A549 (cell line): ENCODE measurements at regions not wholly inside any gene's neighbourhood (a gene's known extent, or its start where the extent isn't known, plus 50 kb on each side); places are given as distances from the start of the nearest gene placed in this dataset.

Experiments
- ATAC-seq, 2 experiments: fragments of 200-7000 bp in 1 of 2; fragments of >200 bp in 1 of 2; cut with Nextera tagmentation in 1 of 2; cut with Tn5 transposase in 1 of 2; 3 replicates each; pipeline versions ENCODE4 v1.8.0 to v1.9.1; 2018 to 2020; ENCODE audit warnings: mild to moderate bottlenecking in 1 of 2, moderate library complexity in 1 of 2
- CTCF ChIA-PET: fragments of 300-600 bp; sonication (Branson Sonifier 250); formaldehyde crosslinking; extraction: SDS; loops from one replicate; lab custom pipeline; 2021; ENCODE audit warnings: antibody characterized with exemption, inconsistent platforms; lab: Yijun Ruan, JAX
- POLR2A ChIA-PET: fragments of 350-600 bp; formaldehyde crosslinking; extraction: SDS; loops from one replicate; lab custom pipeline; 2021; ENCODE audit warnings: antibody characterized with exemption, inconsistent platforms; lab: Yijun Ruan, JAX
- DNase-seq, 2 experiments: peaks; one replicate each; pipeline versions ENCODE4 v3.0.0 to v3.0.0-alpha.2; 2011 to 2016; ENCODE audit warnings: low read depth in 1 of 2, low spot score in 1 of 2
- FAIRE-seq: peaks from 2 replicates; lab custom pipeline; 2011; peaks lifted over from hg19 to GRCh38; lab: Jason Lieb, UNC
- H3K27ac ChIP-seq, 2 experiments: fragments of >200 bp; sonication (Bioruptor Twin); formaldehyde crosslinking; 3 replicates each; pipeline ENCODE4 v1.5.1; 2016 to 2017
- H3K4me1 ChIP-seq: fragments of >200 bp; sonication (Bioruptor Twin); formaldehyde crosslinking; 3 replicates; pipeline ENCODE4 v1.6.1; 2016
- H3K4me2 ChIP-seq: fragments of >200 bp; sonication (Bioruptor Twin); formaldehyde crosslinking; 3 replicates; pipeline ENCODE4 v1.6.1; 2016
- H3K4me3 ChIP-seq: fragments of >200 bp; sonication (Bioruptor Twin); formaldehyde crosslinking; 3 replicates; pipeline ENCODE4 v1.5.1; 2016
- H3K9me3 ChIP-seq: fragments of >200 bp; sonication (Bioruptor Twin); formaldehyde crosslinking; 3 replicates; pipeline ENCODE4 v1.6.1; 2016
- CBX2 ChIP-seq: fragments of 200-600 bp; sonication (generic); IDR thresholded peaks from 2 replicates; pipeline ENCODE4 v1.6.1; 2016; ENCODE audit warnings: low read depth, mild to moderate bottlenecking, borderline replicate concordance
- CEBPB ChIP-seq, 2 experiments: fragments of >200 bp in 1 of 2; sonication (Bioruptor Twin) in 1 of 2; formaldehyde crosslinking in 1 of 2; IDR thresholded peaks; 2 replicates each; pipeline ENCODE4 v1.6.1; 2012 to 2016
- CTCF ChIP-seq: fragments of >200 bp; sonication (Bioruptor Twin); formaldehyde crosslinking; IDR thresholded peaks from 3 replicates; pipeline ENCODE4 v1.5.1; 2016
- EHF ChIP-seq: fragments of 250-450 bp; sonication (Bioruptor Pico); IDR thresholded peaks from 2 replicates; pipeline ENCODE4 v1.5.0; 2020; ENCODE audit warnings: mild to moderate bottlenecking
- ELK1 ChIP-seq: fragments of 150-350 bp; IDR thresholded peaks from 2 replicates; pipeline ENCODE4 v1.6.1; 2014; ENCODE audit warnings: low read depth, mild to moderate bottlenecking, low read length
- FOSB ChIP-seq: fragments of 250-450 bp; sonication (Bioruptor Pico); IDR thresholded peaks from 2 replicates; pipeline ENCODE4 v1.5.0; 2020; ENCODE audit warnings: mild to moderate bottlenecking, moderate library complexity
- GATA3 ChIP-seq: IDR thresholded peaks from 2 replicates; pipeline ENCODE4 v1.6.1; 2012; ENCODE audit warnings: borderline replicate concordance
- HES2 ChIP-seq: fragments of >200 bp; sonication (Bioruptor Twin); formaldehyde crosslinking; IDR thresholded peaks from 2 replicates; pipeline ENCODE4 v1.6.1; 2016
- HEYL ChIP-seq: fragments of 250-450 bp; sonication (Bioruptor Pico); IDR thresholded peaks from 2 replicates; pipeline ENCODE4 v1.8.0; 2021; ENCODE audit warnings: mild to moderate bottlenecking, moderate library complexity
- HOXB5 ChIP-seq: fragments of 250-450 bp; sonication (Bioruptor Pico); IDR thresholded peaks from 2 replicates; pipeline ENCODE4 v1.5.0; 2020; ENCODE audit warnings: mild to moderate bottlenecking, moderate library complexity
- JUN ChIP-seq, 2 experiments: fragments of >200 bp; sonication (Bioruptor Twin); formaldehyde crosslinking; IDR thresholded peaks; 2 replicates in 1 of 2; 3 replicates in 1 of 2; pipeline ENCODE4 v1.6.1; 2016 to 2017
- JUNB ChIP-seq: fragments of >200 bp; sonication (Bioruptor Twin); formaldehyde crosslinking; IDR thresholded peaks from 2 replicates; pipeline ENCODE4 v1.6.1; 2016
- KDM5A ChIP-seq: fragments of 200-600 bp; sonication (generic); IDR thresholded peaks from 2 replicates; pipeline ENCODE4 v1.6.1; 2016; ENCODE audit warnings: antibody characterized with exemption, mild to moderate bottlenecking
- MAFK ChIP-seq: fragments of 450-650 bp; IDR thresholded peaks from 2 replicates; pipeline ENCODE4 v1.6.1; 2014; ENCODE audit not compliant: partially characterized antibody
- MAZ ChIP-seq: fragments of 150-350 bp; IDR thresholded peaks from 2 replicates; pipeline ENCODE4 v1.6.1; 2014; ENCODE audit warnings: antibody characterized with exemption, low read depth, low read length, borderline replicate concordance
- NFE2L2 ChIP-seq: fragments of 150-350 bp; conservative IDR thresholded peaks from 2 replicates; pipeline ENCODE4 v1.6.1; 2014; ENCODE audit warnings: low read length
- PBX3 ChIP-seq: IDR thresholded peaks from 2 replicates; pipeline ENCODE4 v1.6.1; 2012
- POLR2A ChIP-seq: IDR thresholded peaks from 2 replicates; pipeline ENCODE4 v1.6.1; 2012; ENCODE audit warnings: mild to moderate bottlenecking, low read length
- POLR2AphosphoS2 ChIP-seq: conservative IDR thresholded peaks from 2 replicates; pipeline ENCODE4 v1.6.1; 2012; ENCODE audit warnings: low read length, improper control_type of control experiment, inconsistent platforms
- RAD21 ChIP-seq, 2 experiments: fragments of >200 bp in 1 of 2; sonication (Bioruptor Twin) in 1 of 2; formaldehyde crosslinking in 1 of 2; IDR thresholded peaks in 1 of 2; conservative IDR thresholded peaks in 1 of 2; 2 replicates in 1 of 2; 3 replicates in 1 of 2; pipeline ENCODE4 v1.6.1; 2012 to 2018; ENCODE audit warnings: inconsistent platforms in 1 of 2
- RCOR1 ChIP-seq: fragments of 150-350 bp; IDR thresholded peaks from 2 replicates; pipeline ENCODE4 v1.6.1; 2014; ENCODE audit warnings: antibody characterized with exemption, low read length, low read depth
- REST ChIP-seq: fragments of 200-600 bp; sonication (generic); IDR thresholded peaks from 2 replicates; pipeline ENCODE4 v1.6.1; 2016; ENCODE audit warnings: antibody characterized with exemption, mild to moderate bottlenecking, moderate library complexity
- SMC3 ChIP-seq: fragments of >200 bp; sonication (Bioruptor Twin); formaldehyde crosslinking; IDR thresholded peaks from 3 replicates; pipeline ENCODE4 v1.6.1; 2018; ENCODE audit warnings: inconsistent platforms
- SREBF2 ChIP-seq: fragments of 450-650 bp; IDR thresholded peaks from 2 replicates; pipeline ENCODE4 v1.6.1; 2014; ENCODE audit warnings: mild to moderate bottlenecking, moderate library complexity
- TFCP2L1 ChIP-seq: fragments of 250-450 bp; sonication (Bioruptor Pico); IDR thresholded peaks from 2 replicates; pipeline ENCODE4 v1.5.0; 2021; ENCODE audit warnings: mild to moderate bottlenecking
- TP53 ChIP-seq: fragments of 250-450 bp; sonication (Bioruptor Pico); IDR thresholded peaks from 2 replicates; pipeline ENCODE4 v1.5.0; 2021; ENCODE audit warnings: mild to moderate bottlenecking, moderate library complexity
- USF2 ChIP-seq: fragments of 450-650 bp; IDR thresholded peaks from 2 replicates; pipeline ENCODE4 v1.6.1; 2014; ENCODE audit warnings: antibody characterized with exemption
- WGBS: methylation state at CpG from one replicate; pipeline ENCODE4 v1.1.6; 2017; ENCODE audit errors: missing lambda C conversion rate; 5-methylcytosine and 5-hydroxymethylcytosine counted together

DNA sequence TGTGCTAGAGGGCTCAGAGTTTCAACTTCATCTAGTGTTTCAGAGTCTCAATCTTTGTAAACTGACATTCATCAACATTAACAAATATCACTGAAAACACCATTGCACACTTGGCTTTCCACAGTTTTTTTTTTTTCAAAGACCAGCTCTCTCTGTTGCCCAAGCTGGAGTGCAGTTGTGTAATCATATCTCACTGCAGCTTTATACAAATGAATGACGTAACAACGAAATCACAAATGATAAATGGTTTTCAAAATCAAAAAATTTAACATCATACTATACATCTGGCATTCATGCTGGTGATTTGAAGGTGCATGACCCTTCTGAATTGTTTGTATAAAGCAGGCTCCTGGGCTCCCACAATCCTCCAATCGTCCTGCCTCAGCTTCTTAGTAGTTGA lies 248.0 kb upstream of the TMTC4 start:
- H3K9me3 ChIP-seq, result no peaks in the 10 kb centered on the region
- CTCF ChIA-PET, result no interaction called here
- 6% methylated on average over 3 of the region's 3 CpGs for WGBS
- H3K4me2 ChIP-seq, result no peak overlapping the region
- FAIRE-seq (no peak), ATAC-seq (no peak)
- no peaks in the 10 kb centered on the region for H3K4me1 ChIP-seq
- POLR2A ChIA-PET, result no interaction called here
- H3K4me3 ChIP-seq, result no peak overlapping the region
- H3K27ac ChIP-seq, result no peak overlapping the region
- TF ChIP-seq ELK1, result no peak
- TF ChIP-seq MAZ, result no peak
- no peak for TF ChIP-seq TFCP2L1 (CRISPR knock-in tag)
- no peak for TF ChIP-seq POLR2AphosphoS2
- no peak for TF ChIP-seq RCOR1
- no peak for TF ChIP-seq HEYL
- TF ChIP-seq RAD21 (conservative IDR thresholded peaks at IDR 0.05 in 1 of 2, IDR thresholded peaks at IDR 0.05 in 1 of 2), result no peak
- TF ChIP-seq CBX2, result no peak
- no peak for TF ChIP-seq SREBF2
- TF ChIP-seq SMC3, result no peak
- no peak for TF ChIP-seq EHF (CRISPR knock-in tag)
- no peak for TF ChIP-seq CTCF
- no peak for TF ChIP-seq REST
- TF ChIP-seq MAFK, result no peak
- TF ChIP-seq CEBPB (IDR thresholded peaks at IDR 0.05), result no peak
- no peak for TF ChIP-seq KDM5A
- TF ChIP-seq, all 56 proteins: peak for 0
- no peak for DNase-seq

GRCh38 chr13:100921139-100921538 lies 246.5 kb upstream of the TMTC4 start:
- H3K4me1 ChIP-seq, result no peaks in the 10 kb centered on the region
- DNase-seq (no peak), ATAC-seq (no peak), FAIRE-seq (no peak)
- no peaks in the 10 kb centered on the region for H3K9me3 ChIP-seq
- ChIA-PET CTCF (no interaction called here), POLR2A (no interaction called here)
- WGBS, result 3% methylated on average over 4 of the region's 4 CpGs
- H3K4me2 ChIP-seq, result no peak overlapping the region
- H3K4me3 ChIP-seq, result no peak overlapping the region
- no peak overlapping the region for H3K27ac ChIP-seq
- TF ChIP-seq EHF (CRISPR knock-in tag) (no peak), CTCF (no peak), GATA3 (no peak), POLR2A (no peak), USF2 (no peak), HOXB5 (no peak), PBX3 (no peak), KDM5A (no peak), JUNB (no peak), FOSB (CRISPR knock-in tag) (no peak), NFE2L2 (no peak), JUN (IDR thresholded peaks at IDR 0.05) (no peak), HES2 (no peak), CBX2 (no peak), TP53 (CRISPR knock-in tag) (no peak), SMC3 (no peak)
